HG02623 (cell line): ENCODE measurements at regions not wholly inside any gene's neighbourhood (a gene's known extent, or its start where the extent isn't known, plus 50 kb on each side); places are given as distances from the start of the nearest gene placed in this dataset.
"Not testable (repeated sequence)": the region's sequence is repeated elsewhere in the genome, so short reads cannot be mapped to it uniquely, and the experiment has no call there.

ENCODE experiments used
- ATAC-seq: cut with Tn5 transposase; IDR thresholded peaks from one replicate; pipeline ENCODE4 v1.9.1; 2021; ENCODE audit warnings: moderate library complexity; ENCODE audit not compliant: unreplicated experiment

DNA sequence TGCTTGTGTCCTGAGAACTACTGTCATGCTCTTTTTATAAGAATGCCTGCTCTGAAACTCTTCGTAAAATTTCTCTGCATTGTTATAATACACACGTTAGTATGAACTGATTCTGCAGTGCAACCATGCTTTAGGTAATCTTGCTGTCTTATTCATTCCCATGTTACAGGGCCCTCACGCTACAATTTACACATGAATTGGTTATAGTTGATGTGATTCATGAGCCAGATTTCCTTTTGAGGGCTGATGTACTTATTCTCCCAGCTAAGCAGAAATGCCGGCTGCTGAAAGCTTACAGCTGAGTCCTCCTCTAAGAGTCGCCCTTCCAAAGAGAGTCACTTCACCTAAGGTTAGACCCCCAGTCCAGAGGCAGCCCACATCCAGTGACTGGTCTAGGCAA, 233.5 kb upstream of the PCSK5 start:
- ATAC-seq: no peak

DNA sequence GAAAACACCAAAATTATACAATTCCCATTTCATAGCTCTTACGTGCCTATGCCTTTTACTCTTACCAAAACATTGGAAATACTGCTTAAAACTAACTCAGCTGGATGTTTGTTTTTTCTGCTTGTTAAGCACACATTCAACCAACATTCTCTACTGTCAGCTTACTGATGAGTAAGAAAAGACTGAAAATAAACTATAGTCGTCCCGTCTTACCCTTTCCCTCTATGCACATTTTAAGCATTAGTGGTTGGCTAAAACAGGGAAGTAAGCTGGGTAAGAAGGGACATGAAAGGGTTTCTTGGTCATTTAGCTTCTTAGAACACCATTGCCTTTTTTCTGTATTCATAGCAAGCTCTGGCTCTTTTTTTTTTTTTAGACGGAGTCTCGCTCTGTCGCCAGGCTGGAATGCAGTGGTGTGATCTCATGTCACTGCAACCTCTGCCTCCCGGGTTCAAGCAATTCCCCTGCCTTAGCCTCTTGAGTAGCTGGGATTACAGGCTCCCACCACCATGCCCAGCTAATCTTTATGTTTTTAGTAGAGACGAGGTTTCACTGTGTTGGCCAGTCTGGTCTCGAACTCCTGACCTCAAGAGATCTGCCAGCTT, 232.1 kb upstream of the PCSK5 start:
- no peak for ATAC-seq

DNA sequence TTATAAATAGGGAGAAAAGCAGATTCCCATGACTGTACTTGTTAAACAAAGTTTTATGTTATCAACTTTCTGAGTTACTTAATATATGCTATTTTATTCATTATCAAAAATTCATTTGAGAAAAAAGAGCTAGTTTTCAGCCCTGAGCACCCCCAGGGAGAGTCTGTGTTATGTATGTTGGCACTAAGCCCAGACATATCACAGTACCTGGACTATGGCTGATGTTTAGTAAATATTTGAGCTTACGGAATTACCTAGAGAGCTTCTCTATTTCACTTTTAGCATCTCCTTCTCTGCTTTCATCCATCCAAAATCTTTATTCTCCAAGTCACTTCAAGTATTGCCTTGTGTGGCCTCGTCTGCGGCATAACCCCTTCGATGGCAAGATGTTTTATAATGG, 225.9 kb upstream of the PCSK5 start:
- no peak for ATAC-seq

- ATAC-seq: no peak
These were observed 223.5 kb upstream of the PCSK5 start for GRCh38 chr9:75666856-75667554.

GRCh38 chr9:75669721-75670120, 220.8 kb upstream of the PCSK5 start:
- no peak for ATAC-seq

GRCh38 chr9:75671354-75671753, 219.1 kb upstream of the PCSK5 start:
- no peak for ATAC-seq

DNA sequence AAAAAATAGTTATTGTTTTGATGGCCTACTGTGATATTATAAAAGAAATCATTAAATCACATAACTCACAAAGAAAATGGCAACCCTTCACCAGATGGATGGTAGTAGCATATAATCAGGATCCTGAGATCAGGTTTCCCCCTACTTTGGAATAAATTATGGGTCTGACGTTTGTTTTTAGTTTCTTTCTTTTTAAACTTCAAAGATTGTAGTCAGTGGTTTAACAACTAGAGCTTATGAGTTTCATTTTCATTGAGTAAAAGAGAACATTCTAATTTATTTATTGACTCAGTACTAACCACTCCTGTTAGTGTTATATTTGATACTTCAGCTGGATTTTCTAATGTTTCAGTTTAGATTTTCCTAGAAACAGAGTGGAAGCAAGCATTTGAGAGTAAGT, 218.0 kb upstream of the PCSK5 start:
- ATAC-seq: no peak

GRCh38 chr9:75683591-75683990, 206.9 kb upstream of the PCSK5 start:
- no peak for ATAC-seq

DNA sequence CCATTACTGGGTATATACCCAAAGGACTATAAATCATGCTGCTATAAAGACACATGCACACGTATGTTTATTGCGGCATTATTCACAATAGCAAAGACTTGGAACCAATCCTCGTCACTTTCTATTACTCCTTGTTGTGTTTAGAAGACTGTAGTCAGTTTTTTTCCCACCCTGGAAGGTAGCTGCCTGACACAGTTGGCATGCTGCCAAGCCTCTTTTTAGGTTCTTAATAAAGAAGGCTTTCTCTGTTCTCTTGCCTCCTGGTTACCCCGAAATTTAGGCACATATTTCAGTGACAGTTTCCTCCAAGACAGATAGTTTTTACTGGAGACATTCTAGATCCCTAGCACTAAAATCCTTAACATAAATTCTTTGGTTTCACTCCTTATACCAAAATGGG, 205.4 kb upstream of the PCSK5 start:
- ATAC-seq: no peak

- ATAC-seq: no peak
These were observed 203.0 kb upstream of the PCSK5 start for GRCh38 chr9:75687359-75687953.

DNA sequence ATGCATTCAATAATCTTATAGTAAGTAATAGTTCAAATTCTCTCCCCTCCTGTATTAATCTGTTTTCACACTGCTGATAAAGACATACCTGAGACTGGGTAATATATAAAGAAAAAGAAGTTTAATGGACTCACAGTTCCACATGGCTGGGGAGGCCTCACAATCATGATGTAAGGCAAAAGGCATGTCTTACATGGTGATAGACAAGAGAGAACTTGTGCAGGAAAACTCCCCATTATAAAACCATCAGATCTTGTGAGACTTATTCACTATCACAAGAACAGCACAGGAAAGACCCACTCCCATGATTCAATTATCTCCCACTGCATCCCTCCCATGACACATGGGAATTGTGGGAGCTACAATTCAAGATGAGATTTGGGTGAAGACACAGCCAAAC, 199.9 kb upstream of the PCSK5 start:
- not testable (repeated sequence) for ATAC-seq

DNA sequence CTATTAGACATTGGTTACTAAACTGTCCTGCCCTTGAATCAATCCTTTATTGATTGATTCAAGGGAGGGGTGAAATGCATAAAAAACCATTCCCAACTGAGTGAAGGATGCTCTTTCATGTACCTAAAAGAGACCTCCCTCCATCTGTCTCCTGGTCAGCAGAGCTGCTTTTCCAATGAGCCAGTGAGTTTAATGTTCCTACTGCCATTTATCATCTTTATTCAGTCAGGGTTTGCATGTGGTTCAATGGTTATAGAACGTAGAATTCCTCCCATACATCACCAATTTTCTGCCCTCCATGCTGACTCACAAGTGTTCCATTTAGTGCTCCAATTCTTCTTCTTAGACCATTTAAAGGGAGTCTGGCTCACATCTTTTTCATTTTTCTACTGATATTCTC, 199.1 kb upstream of the PCSK5 start:
- no peak for ATAC-seq

GRCh38 chr9:75692309-75692708, 198.2 kb upstream of the PCSK5 start:
- no peak for ATAC-seq

DNA sequence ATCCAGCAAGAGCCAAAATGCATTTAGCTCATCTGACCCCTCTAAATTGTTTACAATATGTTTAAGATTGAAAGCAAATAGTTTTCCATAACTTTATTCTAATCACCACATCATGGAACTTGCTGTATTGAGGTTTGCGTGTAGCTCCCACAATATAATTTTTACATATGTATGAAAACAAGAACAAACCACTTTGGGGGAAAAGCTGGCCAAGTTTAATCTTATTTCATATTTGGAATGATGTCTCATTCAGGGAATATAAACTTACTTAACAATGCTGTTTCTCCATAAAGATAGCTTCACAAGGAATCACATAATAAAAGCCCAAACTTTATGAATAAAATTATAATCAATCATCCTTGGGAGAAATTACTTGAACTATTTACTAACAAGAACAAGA, 194.6 kb upstream of the PCSK5 start:
- no peak for ATAC-seq

GRCh38 chr9:75699017-75699416, 191.5 kb upstream of the PCSK5 start:
- no peak for ATAC-seq

DNA sequence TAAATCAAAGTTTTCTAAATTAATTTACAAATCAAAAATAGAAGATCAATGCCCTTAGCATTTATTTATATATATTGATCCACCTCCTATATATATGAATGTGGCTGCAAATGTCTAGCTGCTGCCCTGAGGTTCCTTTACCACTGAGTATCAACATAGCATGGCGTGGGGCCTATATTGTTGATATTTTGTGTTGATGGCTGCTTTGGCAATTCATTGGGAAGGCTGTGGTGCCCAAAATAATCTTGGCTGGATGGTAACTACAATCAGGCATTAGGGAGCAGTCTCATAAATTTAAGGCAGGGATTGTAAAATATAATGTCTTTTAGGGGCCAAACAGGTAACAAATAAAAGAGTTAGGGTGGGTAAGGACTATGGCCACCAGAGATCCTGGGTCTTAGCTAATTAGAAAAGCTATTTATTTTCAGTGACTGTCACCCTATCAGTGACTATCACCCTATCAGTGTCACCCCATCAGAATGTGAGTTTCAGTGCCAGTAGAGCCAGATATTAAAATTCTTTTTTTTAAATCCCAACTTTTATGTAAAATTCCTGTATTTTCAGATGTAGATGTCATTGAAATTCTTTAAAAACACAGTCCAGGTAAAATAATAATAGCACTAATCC, 190.7 kb upstream of the PCSK5 start:
- ATAC-seq: no peak

DNA sequence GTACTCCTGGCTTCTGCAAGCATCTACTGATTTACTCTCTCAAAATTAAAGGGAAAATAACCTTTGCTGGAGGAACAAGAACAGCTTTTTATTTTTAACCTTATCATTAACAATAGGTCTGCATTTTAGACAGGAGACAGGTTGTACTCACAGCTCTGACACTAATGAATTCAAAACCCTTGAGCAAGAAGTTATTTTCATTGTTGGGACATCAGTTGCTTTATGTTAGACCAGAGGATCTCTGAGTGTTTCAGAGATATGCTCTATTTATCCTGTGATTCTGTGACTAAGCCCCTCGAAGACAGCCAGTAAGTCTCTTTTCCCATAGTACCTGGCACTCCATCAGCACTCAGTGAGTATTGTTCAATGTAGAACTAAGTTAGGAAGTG, 190.2 kb upstream of the PCSK5 start:
- no peak for ATAC-seq

- ATAC-seq: no peak
These were observed 183.3 kb upstream of the PCSK5 start for GRCh38 chr9:75707191-75707590.

GRCh38 chr9:75709698-75710097, 180.8 kb upstream of the PCSK5 start:
- ATAC-seq: no peak

GRCh38 chr9:75712700-75713099, 177.8 kb upstream of the PCSK5 start:
- no peak for ATAC-seq

DNA sequence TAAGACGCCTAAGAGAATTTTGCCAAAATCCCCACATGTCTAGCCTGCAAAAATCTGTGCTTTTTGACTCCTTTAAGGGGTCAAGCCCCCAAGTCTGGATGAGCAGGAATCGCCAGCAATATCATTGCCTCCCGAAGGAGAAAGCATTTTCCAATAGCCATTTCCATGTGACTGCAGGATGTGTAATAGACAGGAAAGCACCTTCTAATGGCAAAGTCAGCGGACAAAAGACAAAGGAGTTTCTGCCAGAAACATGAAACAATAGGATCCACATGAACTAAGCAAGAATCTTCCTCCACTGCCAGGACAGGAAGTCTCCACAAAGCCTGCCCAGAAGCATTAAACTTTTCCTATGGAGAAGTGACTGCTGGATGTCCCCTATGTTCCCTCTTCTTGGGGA, 177.1 kb upstream of the PCSK5 start:
- no peak for ATAC-seq

- ATAC-seq: no peak
These were observed 175.1 kb upstream of the PCSK5 start for GRCh38 chr9:75715360-75715759.
